ENCODE measurements at regions not wholly inside any gene's neighbourhood (a gene's known extent, or its start where the extent isn't known, plus 50 kb on each side); places are given as distances from the start of the nearest gene placed in this dataset.

DNA sequence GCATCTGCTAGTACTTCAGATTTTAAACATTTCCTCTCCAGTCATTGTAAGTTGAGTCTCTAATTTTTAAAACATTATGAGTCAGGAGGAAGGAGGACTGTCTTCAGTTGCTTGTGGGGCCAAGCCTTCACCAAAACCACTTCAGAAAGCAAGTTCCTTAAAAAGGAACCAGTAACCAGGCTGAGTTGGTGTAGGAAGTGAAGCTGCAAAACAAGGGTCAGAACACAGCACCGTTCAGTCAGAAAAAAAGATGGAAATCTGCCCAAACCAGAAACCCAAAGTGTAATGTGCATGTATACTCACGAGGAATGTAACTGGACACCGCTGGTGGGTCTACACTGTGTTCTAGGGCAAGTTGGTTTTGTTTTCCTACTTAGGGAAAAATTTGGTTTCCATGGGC, 402.1 kb downstream of the SETD4 start:
- TF ChIP-seq, protein P1, sequence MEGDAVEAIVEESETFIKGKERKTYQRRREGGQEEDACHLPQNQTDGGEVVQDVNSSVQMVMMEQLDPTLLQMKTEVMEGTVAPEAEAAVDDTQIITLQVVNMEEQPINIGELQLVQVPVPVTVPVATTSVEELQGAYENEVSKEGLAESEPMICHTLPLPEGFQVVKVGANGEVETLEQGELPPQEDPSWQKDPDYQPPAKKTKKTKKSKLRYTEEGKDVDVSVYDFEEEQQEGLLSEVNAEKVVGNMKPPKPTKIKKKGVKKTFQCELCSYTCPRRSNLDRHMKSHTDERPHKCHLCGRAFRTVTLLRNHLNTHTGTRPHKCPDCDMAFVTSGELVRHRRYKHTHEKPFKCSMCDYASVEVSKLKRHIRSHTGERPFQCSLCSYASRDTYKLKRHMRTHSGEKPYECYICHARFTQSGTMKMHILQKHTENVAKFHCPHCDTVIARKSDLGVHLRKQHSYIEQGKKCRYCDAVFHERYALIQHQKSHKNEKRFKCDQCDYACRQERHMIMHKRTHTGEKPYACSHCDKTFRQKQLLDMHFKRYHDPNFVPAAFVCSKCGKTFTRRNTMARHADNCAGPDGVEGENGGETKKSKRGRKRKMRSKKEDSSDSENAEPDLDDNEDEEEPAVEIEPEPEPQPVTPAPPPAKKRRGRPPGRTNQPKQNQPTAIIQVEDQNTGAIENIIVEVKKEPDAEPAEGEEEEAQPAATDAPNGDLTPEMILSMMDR (IDR thresholded peaks at IDR 0.05), result no peak
- no peak for DNase-seq (ENCODE audit: low spot score)
- H3K4me3 ChIP-seq, result no peak overlapping the region
- peak overlapping the region in 1 of 2 donors; percentile 37 for H3K27ac ChIP-seq

DNA sequence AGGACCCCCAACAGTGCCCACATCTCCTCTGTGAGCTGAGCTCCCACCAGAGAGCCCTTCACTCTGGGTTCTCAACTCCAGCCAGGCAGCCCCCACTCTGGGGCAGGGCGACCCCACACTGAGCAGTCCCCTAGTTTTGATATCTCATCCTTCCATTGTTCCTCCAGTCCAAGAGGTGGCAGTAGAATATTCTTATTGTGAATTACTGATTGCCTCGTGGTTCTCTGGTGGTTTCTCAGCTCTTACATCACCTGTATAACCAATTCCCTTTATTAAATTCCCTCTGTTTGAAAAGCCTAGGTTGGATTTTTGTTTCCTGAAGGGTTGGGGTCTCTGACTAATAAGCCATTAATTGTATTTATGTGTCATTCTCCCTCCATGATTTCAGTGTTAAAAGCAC, 407.5 kb downstream of the SETD4 start:
- Histone ChIP-seq H3K4me3 (no peak overlapping the region), H3K27ac (no peak overlapping the region)
- TF ChIP-seq, protein P1 (IDR thresholded peaks at IDR 0.05), result no peak
- no peak for DNase-seq (ENCODE audit: low spot score)

DNA sequence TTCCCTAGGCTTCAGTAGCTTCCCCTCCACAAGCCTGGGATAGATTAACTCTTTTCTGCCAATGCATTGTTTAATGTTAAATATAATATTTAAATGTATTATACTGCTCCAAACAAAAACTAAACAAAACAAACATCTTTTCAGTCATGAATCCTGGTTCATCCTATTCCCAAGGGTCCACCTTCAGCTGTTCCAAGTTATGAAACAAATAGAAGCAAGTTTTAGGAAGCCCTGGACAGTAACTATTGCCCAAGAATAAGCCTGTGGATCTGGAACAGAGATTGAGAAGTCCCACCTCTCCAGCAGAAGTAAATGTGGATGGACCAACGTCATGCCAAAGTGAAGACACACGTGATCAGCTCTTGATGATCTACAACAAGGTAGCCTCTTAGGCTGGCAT, 408.1 kb downstream of the SETD4 start:
- H3K4me3 ChIP-seq, result no peak overlapping the region
- H3K27ac ChIP-seq, result no peak overlapping the region
- TF ChIP-seq, protein P1 (IDR thresholded peaks at IDR 0.05), result no peak
- no peak for DNase-seq (ENCODE audit: low spot score)

DNA sequence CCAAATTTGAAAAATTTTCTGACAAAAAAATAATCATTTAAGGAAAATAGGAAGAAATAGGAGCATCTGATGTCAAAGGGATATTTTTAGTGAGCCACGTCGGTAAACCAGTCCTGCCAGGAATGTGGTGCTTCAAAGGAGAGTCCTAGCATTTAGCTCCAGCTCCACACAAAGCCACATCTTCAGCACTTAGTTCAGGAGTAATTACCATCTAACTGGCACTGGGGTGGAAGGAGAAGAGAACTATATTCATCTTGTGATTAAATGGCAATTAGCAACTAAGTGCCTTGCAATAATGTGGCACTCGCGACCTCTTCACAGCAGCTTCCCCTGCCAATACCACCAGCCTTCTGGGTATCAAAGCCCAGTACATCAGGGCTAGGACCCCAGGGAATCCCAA, 409.1 kb downstream of the SETD4 start:
- H3K4me3 ChIP-seq, result no peak overlapping the region
- no peak overlapping the region for H3K27ac ChIP-seq
- TF ChIP-seq, protein P1 (IDR thresholded peaks at IDR 0.05), result no peak
- no peak for DNase-seq (ENCODE audit: low spot score)

DNA sequence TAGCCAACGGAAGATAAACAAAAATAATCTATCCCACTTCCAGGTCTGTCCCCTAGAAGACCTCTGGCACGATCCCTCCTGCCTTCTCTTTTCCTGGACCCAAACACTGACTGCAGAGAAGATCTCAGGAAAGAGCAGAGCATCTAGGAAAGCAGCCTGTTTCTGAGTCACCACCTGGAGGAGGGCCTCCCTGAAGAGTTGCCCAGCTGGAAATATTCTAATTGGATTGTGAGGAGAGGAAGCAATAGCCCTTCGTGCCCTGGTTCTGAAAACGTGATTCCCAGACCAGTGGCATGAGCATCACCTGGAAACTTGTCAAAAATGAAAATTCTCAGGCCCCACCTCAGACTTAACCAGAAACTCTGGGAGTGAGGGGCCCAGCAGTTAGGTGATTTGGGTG, 411.1 kb downstream of the SETD4 start:
- DNase-seq (ENCODE audit: low spot score), result no peak
- H3K27ac ChIP-seq, result no peak overlapping the region
- TF ChIP-seq, protein P1 (IDR thresholded peaks at IDR 0.05), result no peak
- H3K4me3 ChIP-seq, result no peak overlapping the region

DNA sequence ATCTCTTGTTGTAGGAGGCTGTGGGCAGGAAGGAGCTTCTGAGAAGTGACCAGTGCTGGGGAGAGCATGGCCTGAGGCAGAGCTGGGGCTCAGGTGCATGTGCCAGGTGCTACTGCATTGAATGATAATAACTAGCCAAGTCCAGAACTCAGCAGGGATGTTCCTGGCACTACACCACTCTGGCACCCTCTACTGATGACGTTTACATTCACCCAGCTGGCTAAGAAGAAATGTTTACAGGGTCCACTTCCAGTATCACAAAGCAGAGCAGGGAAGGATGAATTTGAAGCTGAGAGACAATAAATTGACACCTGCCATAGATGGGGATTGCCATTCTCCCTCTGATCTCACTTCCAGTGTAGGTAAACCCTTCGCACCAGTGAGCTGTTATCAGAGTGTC, 411.8 kb downstream of the SETD4 start:
- Histone ChIP-seq H3K27ac (no peak overlapping the region), H3K4me3 (no peak overlapping the region)
- no peak for DNase-seq (ENCODE audit: low spot score)
- TF ChIP-seq, protein P1 (IDR thresholded peaks at IDR 0.05), result no peak

DNA sequence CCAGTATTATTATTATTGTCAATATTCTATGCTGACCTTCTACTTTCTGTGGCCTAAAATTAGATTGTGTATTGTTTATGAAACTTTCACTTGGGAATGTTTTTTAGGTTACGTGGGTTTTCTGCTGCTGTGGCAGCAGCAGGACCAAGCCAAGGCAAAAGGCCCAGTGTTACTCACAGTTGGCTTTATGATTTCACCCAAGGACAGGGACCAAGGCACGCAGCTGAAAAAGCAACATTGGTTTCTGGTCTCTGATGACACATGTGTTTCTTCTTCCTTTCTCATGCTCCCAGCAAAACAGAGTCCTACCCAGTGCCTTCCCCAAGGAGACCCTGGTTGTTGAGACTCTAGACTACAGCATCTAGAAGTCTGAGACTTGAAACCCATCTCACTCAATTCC, 413.7 kb downstream of the SETD4 start:
- Histone ChIP-seq H3K27ac (no peak overlapping the region), H3K4me3 (no peak overlapping the region)
- no peak for DNase-seq (ENCODE audit: low spot score)
- TF ChIP-seq, protein P1 (IDR thresholded peaks at IDR 0.05), result no peak
